ENCODE measurements at regions not wholly inside any gene's neighbourhood (a gene's known extent, or its start where the extent isn't known, plus 50 kb on each side); places are given as distances from the start of the nearest gene placed in this dataset.
A peak's percentile ranks its signal among the peaks of the same experiment; 100 is the strongest.

- Histone ChIP-seq H4K5ac (ENCODE audit: insufficient read length, low read depth, low read length) (no peak overlapping the region), H4K8ac (replicated peaks; ENCODE audit: insufficient read length, low read depth, low read length) (no peak overlapping the region), H3T11ph (ENCODE audit: low read length) (no peak overlapping the region), H3K79me2 (ENCODE audit: insufficient read depth, low read length) (no peaks in the 10 kb centered on the region), H3K27me3 (ENCODE audit: insufficient read depth, low read length) (peaks cover 2% of the 10 kb centered on the region; the same call in 1 of the 2 replicates), H3K18ac (ENCODE audit: insufficient read length, low read depth, low read length) (no peak overlapping the region), H2BK15ac (ENCODE audit: low read depth, low read length) (no peak overlapping the region), H3K4me2 (ENCODE audit: insufficient read depth, insufficient read length, low read length) (no peak overlapping the region), H3K23me2 (ENCODE audit: insufficient read length, low read depth, low read length, poor library complexity, severe bottlenecking) (no peaks in the 10 kb centered on the region), H3K14ac (ENCODE audit: insufficient read depth, low read length) (no peak overlapping the region), H3K27ac (ENCODE audit: insufficient read length, low read depth, low read length) (no peak overlapping the region), H3K56ac (ENCODE audit: insufficient read length, low read depth, low read length) (no peak overlapping the region), H3K4me1 (ENCODE audit: insufficient read depth, low read length) (no peaks in the 10 kb centered on the region), H3K23ac (ENCODE audit: insufficient read length, low read depth, low read length) (no peak overlapping the region), H2AFZ (ENCODE audit: low read length) (no peak overlapping the region), H3K79me1 (ENCODE audit: insufficient read depth, low read depth, low read length, poor library complexity, severe bottlenecking) (no peaks in the 10 kb centered on the region), H3K9me3 (ENCODE audit: control insufficient read depth, low read depth, low read length) (no peaks in the 10 kb centered on the region), H2BK20ac (ENCODE audit: low read depth, low read length, poor library complexity, severe bottlenecking) (no peak overlapping the region), H3K9ac (ENCODE audit: extremely low read depth, insufficient read length, low read length) (no peak overlapping the region), H4K91ac (ENCODE audit: insufficient read length, low read depth, low read length) (no peak overlapping the region), H4K20me1 (ENCODE audit: control insufficient read depth, insufficient read depth, insufficient read length) (no peaks in the 10 kb centered on the region), H2BK5ac (ENCODE audit: insufficient read length, low read length) (no peak overlapping the region), H2BK120ac (ENCODE audit: low read depth, low read length, poor library complexity, severe bottlenecking) (no peak overlapping the region), H2AK5ac (ENCODE audit: insufficient read length, low read length) (no peak overlapping the region), H3K4ac (ENCODE audit: low read depth, low read length) (no peak overlapping the region), H2BK12ac (ENCODE audit: insufficient read length, low read depth, low read length) (no peak overlapping the region)
- peak overlapping the region in 1 of 3 experiments; percentile 82; a peak in 2 of 7 replicates for H3K27ac Mint-ChIP-seq
- no peak overlapping the region; a peak in 1 of 5 replicates for H3K4me3 Mint-ChIP-seq
- peaks cover 71% of the 10 kb centered on the region for H3K27me3 Mint-ChIP-seq (ENCODE audit: low read depth)
- H3K9me3 Mint-ChIP-seq, result peaks cover 4 to 5% of the 10 kb centered on the region in 2 experiments; a peak in 4 of 5 replicates
- no peak for TF ChIP-seq CTCF (conservative IDR thresholded peaks at IDR 0.05)
- DNase-seq, result no peak
- no CpG with 5 or more reads among the region's 22 CpGs for WGBS (ENCODE audit: extremely low coverage, insufficient read length, low lambda C conversion rate)
- peaks cover 16 to 32% of the 10 kb centered on the region in 2 experiments for H3K4me1 Mint-ChIP-seq
- no peaks in the 10 kb centered on the region for H3K36me3 Mint-ChIP-seq (ENCODE audit: insufficient read depth in 1 of 3, low read depth in 3 of 3)
These were observed 228.1 kb downstream of the MN1 start for GRCh38 chr22:27573280-27574001.
